ENCODE measurements at regions not wholly inside any gene's neighbourhood (a gene's known extent, or its start where the extent isn't known, plus 50 kb on each side); places are given as distances from the start of the nearest gene placed in this dataset.

DNA sequence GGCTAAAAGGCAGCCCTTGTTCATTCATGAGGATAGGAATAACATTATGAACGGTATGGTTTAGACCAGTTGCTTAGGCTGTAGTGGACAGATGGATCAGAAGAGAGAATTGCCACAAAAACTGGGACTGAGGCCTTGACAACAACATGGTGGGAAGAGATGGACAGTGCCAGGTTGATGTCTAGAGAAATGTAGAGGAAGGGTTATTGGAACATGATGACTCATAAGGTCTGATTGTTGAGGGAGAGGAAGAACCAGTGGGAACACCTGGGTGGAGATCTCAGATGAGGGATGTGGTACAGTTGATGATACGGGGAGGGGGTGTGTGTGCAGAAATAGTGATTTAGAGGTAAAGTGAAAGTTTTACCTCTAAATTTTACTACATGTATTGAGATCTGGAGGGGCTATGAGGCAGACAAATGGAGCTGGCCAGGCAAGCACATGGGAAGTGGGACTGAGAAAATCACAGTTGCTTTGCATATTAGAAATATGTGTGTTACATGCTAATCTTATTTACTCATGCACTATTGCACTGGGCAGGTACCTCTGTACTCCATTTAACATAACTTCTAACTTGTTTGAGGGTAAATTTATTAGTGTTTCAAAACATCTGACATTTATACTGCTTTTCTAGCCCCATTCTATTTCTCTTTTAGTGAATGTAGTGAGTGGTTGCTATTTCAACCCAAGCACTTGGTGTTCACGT lies 65.6 kb downstream of the PLCE1 start:
- DNase-seq: no peak
- no peaks in the 10 kb centered on the region for H3K4me1 ChIP-seq
- H3K9me3 ChIP-seq: no peaks in the 10 kb centered on the region
- TF ChIP-seq, protein P1, sequence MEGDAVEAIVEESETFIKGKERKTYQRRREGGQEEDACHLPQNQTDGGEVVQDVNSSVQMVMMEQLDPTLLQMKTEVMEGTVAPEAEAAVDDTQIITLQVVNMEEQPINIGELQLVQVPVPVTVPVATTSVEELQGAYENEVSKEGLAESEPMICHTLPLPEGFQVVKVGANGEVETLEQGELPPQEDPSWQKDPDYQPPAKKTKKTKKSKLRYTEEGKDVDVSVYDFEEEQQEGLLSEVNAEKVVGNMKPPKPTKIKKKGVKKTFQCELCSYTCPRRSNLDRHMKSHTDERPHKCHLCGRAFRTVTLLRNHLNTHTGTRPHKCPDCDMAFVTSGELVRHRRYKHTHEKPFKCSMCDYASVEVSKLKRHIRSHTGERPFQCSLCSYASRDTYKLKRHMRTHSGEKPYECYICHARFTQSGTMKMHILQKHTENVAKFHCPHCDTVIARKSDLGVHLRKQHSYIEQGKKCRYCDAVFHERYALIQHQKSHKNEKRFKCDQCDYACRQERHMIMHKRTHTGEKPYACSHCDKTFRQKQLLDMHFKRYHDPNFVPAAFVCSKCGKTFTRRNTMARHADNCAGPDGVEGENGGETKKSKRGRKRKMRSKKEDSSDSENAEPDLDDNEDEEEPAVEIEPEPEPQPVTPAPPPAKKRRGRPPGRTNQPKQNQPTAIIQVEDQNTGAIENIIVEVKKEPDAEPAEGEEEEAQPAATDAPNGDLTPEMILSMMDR (IDR thresholded peaks at IDR 0.05; ENCODE audit: low read depth, low read length): no peak
- no peaks in the 10 kb centered on the region for H3K27me3 ChIP-seq
- H3K4me3 ChIP-seq (ENCODE audit: low read depth, low read length): no peak overlapping the region
- H3K36me3 ChIP-seq: no peaks in the 10 kb centered on the region

DNA sequence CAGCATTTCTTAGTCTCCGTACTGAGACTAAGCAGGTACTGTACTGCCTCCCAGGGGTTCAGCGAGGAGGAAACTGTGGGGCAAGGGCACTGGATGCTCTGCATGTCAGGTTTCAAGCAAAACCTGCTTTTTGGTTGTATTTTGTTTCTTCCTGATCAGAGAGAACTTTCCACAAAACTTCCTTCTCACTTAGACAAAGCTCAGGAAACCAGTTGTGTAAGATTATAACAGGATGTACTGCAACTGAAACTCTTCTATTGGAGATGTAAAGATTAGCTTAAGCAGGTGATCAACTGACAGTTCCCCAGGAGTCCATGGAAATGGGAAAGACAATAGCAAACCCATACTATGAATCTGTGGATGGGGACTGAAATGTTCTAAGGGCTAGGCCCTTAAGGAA lies 67.3 kb downstream of the PLCE1 start:
- no peak for DNase-seq
- TF ChIP-seq, protein P1 (IDR thresholded peaks at IDR 0.05; ENCODE audit: low read depth, low read length): no peak
- Histone ChIP-seq H3K9me3 (no peaks in the 10 kb centered on the region), H3K36me3 (no peaks in the 10 kb centered on the region), H3K4me3 (ENCODE audit: low read depth, low read length) (no peak overlapping the region), H3K27me3 (no peaks in the 10 kb centered on the region), H3K4me1 (peaks cover 6% of the 10 kb centered on the region; the same call in 1 of the 2 replicates)

DNA sequence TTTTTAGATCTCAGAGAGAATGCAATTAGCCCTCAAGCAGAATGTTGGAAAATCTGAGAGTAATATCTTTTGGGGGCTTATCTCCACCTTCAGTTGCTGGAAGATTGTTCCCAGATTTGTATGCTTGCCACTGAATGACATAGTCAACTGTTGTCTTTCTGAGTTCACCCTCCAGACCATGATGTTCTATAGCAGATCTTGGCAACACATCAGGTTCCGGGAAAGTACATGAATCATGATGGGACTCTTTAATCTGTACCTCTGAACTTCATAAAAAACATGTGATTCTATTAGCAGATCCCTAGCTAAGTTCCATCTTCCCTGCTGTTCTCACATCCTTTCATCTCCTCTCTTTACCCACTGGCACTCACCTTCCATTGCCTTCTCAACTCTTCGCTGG lies 68.9 kb downstream of the PLCE1 start:
- DNase-seq: no peak
- no peaks in the 10 kb centered on the region for H3K27me3 ChIP-seq
- peaks cover 6% of the 10 kb centered on the region; the same call in 1 of the 2 replicates for H3K4me1 ChIP-seq
- no peaks in the 10 kb centered on the region for H3K9me3 ChIP-seq
- TF ChIP-seq, protein P1 (IDR thresholded peaks at IDR 0.05; ENCODE audit: low read depth, low read length): no peak
- H3K36me3 ChIP-seq: no peaks in the 10 kb centered on the region
- no peak overlapping the region for H3K4me3 ChIP-seq (ENCODE audit: low read depth, low read length)

DNA sequence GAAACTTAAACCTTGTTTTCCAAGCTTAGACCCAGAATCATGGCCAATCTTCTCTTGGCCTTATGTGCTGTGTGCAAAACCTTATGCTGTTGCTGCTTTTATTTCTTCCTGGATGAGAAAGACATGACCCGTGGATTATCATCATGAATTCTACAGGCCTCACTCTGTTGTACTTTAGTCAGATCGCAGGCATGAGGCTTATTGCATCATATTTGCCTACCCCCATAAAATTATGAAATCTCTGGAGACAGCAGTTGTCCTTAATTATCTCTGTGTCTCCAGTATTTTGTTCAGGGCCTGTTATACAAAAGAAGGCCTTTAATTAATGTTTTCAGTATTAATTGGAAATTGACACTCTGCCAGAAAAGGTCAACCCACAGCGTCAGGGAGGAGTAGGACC lies 71.6 kb downstream of the PLCE1 start:
- TF ChIP-seq, protein P1 (IDR thresholded peaks at IDR 0.05; ENCODE audit: low read depth, low read length): no peak
- Histone ChIP-seq H3K27me3 (no peaks in the 10 kb centered on the region), H3K4me3 (ENCODE audit: low read depth, low read length) (no peak overlapping the region), H3K36me3 (no peaks in the 10 kb centered on the region), H3K9me3 (no peaks in the 10 kb centered on the region), H3K4me1 (peaks cover 7% of the 10 kb centered on the region)
- no peak for DNase-seq

DNA sequence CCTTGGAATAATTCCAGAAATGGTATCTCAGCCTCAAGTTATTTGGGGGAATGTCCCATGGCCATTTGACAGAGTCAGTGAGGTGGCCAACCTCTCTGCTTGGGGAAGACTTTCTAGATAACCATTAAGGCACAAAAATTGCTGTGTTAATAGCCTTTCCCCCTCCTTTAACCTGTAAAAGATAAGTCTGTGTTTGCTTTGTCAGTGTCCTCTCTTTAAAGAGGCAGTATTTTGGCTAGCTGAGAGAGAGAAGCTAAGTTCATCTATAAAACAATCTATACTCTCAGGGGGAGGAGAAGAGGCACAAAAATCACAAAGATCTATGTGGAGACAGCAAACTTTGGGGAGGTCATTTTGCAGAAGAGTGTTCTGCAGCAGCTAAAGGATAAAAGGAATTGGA lies 72.1 kb downstream of the PLCE1 start:
- TF ChIP-seq, protein P1 (IDR thresholded peaks at IDR 0.05; ENCODE audit: low read depth, low read length): no peak
- Histone ChIP-seq H3K4me3 (ENCODE audit: low read depth, low read length) (no peak overlapping the region), H3K36me3 (no peaks in the 10 kb centered on the region), H3K9me3 (no peaks in the 10 kb centered on the region), H3K4me1 (peaks cover 8% of the 10 kb centered on the region), H3K27me3 (no peaks in the 10 kb centered on the region)
- no peak for DNase-seq

DNA sequence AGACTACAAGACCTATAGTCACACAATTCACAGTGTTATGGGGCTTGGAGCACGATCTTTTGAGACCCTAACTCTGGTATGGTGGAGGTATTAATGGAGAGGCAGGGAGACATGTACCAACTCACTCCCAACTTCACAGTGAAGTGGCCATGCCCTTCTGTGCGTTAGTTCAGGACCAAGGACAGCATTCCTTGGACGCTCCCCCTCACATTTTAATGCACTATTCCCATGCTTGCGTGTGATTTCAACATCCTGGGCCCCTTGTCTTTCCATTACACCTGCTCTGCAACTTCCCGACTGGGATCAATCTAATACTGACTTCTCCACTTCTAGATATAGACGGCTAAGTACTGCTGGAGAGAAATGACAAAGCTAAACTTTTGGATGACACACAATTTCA lies 72.7 kb downstream of the PLCE1 start:
- H3K9me3 ChIP-seq: no peaks in the 10 kb centered on the region
- H3K4me1 ChIP-seq: peaks cover 8% of the 10 kb centered on the region
- H3K27me3 ChIP-seq: no peaks in the 10 kb centered on the region
- H3K36me3 ChIP-seq: no peaks in the 10 kb centered on the region
- H3K4me3 ChIP-seq (ENCODE audit: low read depth, low read length): no peak overlapping the region
- DNase-seq: no peak
- TF ChIP-seq, protein P1 (IDR thresholded peaks at IDR 0.05; ENCODE audit: low read depth, low read length): no peak
